PFSK-1 (cell line): ENCODE measurements at regions not wholly inside any gene's neighbourhood (a gene's known extent, or its start where the extent isn't known, plus 50 kb on each side); places are given as distances from the start of the nearest gene placed in this dataset.

ENCODE experiments used
- FOXP2 ChIP-seq: optimal IDR thresholded peaks from 2 replicates; pipeline ENCODE3; 2011; ENCODE audit warnings: borderline replicate concordance, control low read depth, inconsistent platforms; ENCODE audit not compliant: insufficient read depth; ENCODE audit errors: extremely low read length, extremely low read depth
- POLR2AphosphoS5 ChIP-seq: IDR thresholded peaks from 2 replicates; pipeline ENCODE4 v1.6.1; 2012; ENCODE audit warnings: low read depth, mild to moderate bottlenecking, control low read depth, low read length, moderate library complexity
- REST ChIP-seq, 2 experiments: IDR thresholded peaks; 2 replicates each; pipeline versions ENCODE4 v1.6.1 to v1.8.0; 2011 to 2012; ENCODE audit warnings: low read depth in 2 of 2, low read length in 2 of 2, control low read depth in 1 of 2, inconsistent platforms in 1 of 2, mild to moderate bottlenecking in 1 of 2, moderate library complexity in 1 of 2; ENCODE audit not compliant: insufficient read depth in 1 of 2
- SIN3A ChIP-seq: IDR thresholded peaks from 2 replicates; pipeline ENCODE4 v1.6.1; 2012; ENCODE audit warnings: mild to moderate bottlenecking, low read length, moderate library complexity, borderline replicate concordance; ENCODE audit not compliant: insufficient read depth
- TAF1 ChIP-seq: IDR thresholded peaks from 2 replicates; pipeline ENCODE4 v1.6.1; 2012; ENCODE audit warnings: low read length, control low read depth, borderline replicate concordance; ENCODE audit not compliant: insufficient read depth

- TF ChIP-seq SIN3A (no peak), POLR2AphosphoS5 (no peak), REST (IDR thresholded peaks at IDR 0.05; ENCODE audit: insufficient read depth in 1 of 2, low read depth in 2 of 2, low read length in 2 of 2) (no peak), FOXP2 (no peak), TAF1 (no peak)
These were observed 928.7 kb downstream of the LRFN5 start for GRCh38 chr14:42535397-42535796.

DNA sequence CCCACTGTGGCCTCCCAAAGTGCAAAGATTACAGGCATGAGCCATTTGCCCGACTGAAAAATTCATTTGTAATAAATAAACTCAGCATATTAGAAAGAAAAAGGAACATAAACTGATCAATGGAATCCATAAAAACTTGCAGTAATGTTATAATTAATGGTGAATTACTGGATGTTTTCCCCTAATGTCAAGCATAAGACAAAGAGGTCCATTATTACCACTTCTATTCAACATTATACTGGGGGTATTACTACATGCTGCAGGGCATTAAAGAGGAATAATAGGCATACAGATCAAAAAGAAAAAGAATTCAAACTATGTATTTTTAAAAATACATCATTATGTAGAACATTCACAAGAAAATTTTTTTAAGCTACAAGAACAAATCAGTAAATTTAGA, 926.8 kb downstream of the LRFN5 start:
- TF ChIP-seq REST (IDR thresholded peaks at IDR 0.05; ENCODE audit: insufficient read depth in 1 of 2, low read depth in 2 of 2, low read length in 2 of 2) (no peak), TAF1 (no peak), POLR2AphosphoS5 (no peak)

DNA sequence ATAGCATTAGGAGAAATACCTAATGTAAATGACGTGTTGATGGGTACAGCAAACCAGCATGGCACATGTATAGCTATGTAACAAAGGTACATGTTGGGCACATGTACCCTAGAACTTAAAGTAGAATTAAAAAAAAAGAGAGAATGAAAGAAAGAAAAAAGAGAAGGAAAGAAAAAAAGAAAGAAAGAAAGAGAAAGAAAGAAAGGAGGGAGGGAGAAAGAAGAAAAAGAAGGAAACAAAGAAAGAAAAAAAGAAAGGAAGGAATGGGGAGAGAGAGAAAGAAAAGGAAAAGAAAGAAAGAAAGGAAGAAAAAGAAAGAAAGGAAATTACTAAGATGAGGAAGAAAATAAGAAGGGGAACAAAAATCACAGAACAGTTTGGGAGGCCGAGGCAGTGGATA, 925.5 kb downstream of the LRFN5 start:
- TF ChIP-seq POLR2AphosphoS5 (no peak), SIN3A (no peak), REST (IDR thresholded peaks at IDR 0.05; ENCODE audit: insufficient read depth in 1 of 2, low read depth in 2 of 2, low read length in 2 of 2) (no peak), FOXP2 (no peak), TAF1 (no peak)

GRCh38 chr14:42527141-42527540, 920.5 kb downstream of the LRFN5 start:
- TF ChIP-seq TAF1 (no peak), FOXP2 (no peak), SIN3A (no peak), REST (IDR thresholded peaks at IDR 0.05; ENCODE audit: insufficient read depth in 1 of 2, low read depth in 2 of 2, low read length in 2 of 2) (no peak), POLR2AphosphoS5 (no peak)

DNA sequence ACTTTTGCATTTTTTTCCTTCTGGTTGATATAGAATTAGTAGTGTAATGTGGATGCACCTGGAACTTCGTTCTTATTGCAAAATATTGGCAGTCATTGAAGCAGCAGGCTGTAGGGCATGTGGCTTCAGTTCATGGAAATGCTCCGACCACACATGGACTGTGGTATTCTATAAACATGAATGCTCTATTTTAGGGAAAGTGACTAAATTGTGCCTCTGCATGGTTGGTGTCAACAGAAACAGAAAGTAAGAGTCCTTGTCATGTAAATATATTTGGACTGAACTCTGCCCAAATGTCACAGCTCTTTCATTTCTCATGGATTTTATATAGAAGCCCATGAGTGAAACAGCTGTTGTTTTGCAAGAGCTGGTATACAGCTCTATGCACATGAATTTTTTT, 917.0 kb downstream of the LRFN5 start:
- TF ChIP-seq POLR2AphosphoS5 (no peak), TAF1 (no peak), SIN3A (no peak), REST (IDR thresholded peaks at IDR 0.05; ENCODE audit: insufficient read depth in 1 of 2, low read depth in 2 of 2, low read length in 2 of 2) (no peak), FOXP2 (no peak)
